ENCODE measurements at regions not wholly inside any gene's neighbourhood (a gene's known extent, or its start where the extent isn't known, plus 50 kb on each side); places are given as distances from the start of the nearest gene placed in this dataset.

- TF ChIP-seq CTCF (IDR thresholded peaks at IDR 0.05; ENCODE audit: poor library complexity) = no peak
- no peak for TF ChIP-seq EZH2 (IDR thresholded peaks at IDR 0.05; ENCODE audit: borderline replicate concordance)
- TF ChIP-seq EZH2phosphoT487 (IDR thresholded peaks at IDR 0.05; ENCODE audit: low read depth, severe bottlenecking, unreplicated experiment) = no peak
These were observed 178.9 kb downstream of the LIG4 start for GRCh38 chr13:108036411-108036932.

Data from hepatocyte (in vitro differentiated cells).